ENCODE measurements at regions not wholly inside any gene's neighbourhood (a gene's known extent, or its start where the extent isn't known, plus 50 kb on each side); places are given as distances from the start of the nearest gene placed in this dataset.

DNA sequence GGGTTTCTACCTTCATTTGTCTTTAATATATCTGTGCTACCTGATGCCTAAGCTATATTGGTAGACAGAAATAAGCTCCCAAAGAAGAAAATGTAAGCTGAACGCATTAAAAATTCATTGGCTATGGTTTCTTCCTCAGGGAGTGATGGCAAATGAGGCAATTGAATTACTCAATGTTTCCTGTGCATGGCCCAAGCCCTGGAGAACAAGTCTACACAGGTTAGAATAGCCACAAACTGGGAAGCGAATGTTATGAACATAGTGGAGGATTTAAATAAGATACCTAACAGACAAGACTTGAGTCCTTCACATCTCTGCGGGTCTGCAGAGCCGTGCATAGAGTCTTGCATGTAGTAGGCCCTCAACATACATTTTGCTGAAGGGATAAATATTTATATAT is 350.3 kb downstream of the RWDD3 start:
- TF ChIP-seq, protein P1, sequence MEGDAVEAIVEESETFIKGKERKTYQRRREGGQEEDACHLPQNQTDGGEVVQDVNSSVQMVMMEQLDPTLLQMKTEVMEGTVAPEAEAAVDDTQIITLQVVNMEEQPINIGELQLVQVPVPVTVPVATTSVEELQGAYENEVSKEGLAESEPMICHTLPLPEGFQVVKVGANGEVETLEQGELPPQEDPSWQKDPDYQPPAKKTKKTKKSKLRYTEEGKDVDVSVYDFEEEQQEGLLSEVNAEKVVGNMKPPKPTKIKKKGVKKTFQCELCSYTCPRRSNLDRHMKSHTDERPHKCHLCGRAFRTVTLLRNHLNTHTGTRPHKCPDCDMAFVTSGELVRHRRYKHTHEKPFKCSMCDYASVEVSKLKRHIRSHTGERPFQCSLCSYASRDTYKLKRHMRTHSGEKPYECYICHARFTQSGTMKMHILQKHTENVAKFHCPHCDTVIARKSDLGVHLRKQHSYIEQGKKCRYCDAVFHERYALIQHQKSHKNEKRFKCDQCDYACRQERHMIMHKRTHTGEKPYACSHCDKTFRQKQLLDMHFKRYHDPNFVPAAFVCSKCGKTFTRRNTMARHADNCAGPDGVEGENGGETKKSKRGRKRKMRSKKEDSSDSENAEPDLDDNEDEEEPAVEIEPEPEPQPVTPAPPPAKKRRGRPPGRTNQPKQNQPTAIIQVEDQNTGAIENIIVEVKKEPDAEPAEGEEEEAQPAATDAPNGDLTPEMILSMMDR (IDR thresholded peaks at IDR 0.05) = no peak
- no peak for TF ChIP-seq POLR2A (IDR thresholded peaks at IDR 0.05)
- TF ChIP-seq POLR2AphosphoS5 (IDR thresholded peaks at IDR 0.05) = no peak
- TF ChIP-seq EP300 (IDR thresholded peaks at IDR 0.05) = no peak
- WGBS, 2 donors (ENCODE audit: low coverage in 1 of 2) = 68 to 92% methylated on average over 4 of the region's 4 CpGs
- no peak for ATAC-seq
- Histone ChIP-seq H3K9me3 (no peaks in the 10 kb centered on the region), H3K27me3 (no peaks in the 10 kb centered on the region), H3K36me3 (no peaks in the 10 kb centered on the region), H3K27ac (no peak overlapping the region), H3K4me1 (no peaks in the 10 kb centered on the region), H3K4me3 (no peak overlapping the region)

DNA sequence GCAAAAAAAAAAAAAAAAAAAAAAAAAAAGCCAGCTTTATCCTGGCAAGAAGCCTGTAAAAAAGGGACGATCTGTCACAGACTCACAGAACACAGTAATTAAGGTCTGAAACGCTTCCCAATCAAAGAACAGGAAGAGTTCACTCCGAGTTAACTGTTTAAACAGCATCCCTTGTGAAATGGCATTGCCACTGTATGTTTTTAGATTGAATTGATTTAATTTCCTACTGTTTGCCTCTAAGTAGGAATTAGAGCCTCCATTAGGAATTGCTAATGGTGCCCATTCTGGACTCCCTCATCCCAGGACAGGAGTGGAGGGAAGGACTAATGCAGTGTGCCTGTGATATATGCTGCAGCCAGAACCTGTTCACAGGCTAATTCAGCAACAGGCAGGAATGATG is 370.8 kb downstream of the RWDD3 start:
- Histone ChIP-seq H3K9me3 (no peaks in the 10 kb centered on the region), H3K4me3 (no peak overlapping the region), H3K36me3 (no peaks in the 10 kb centered on the region), H3K27ac (no peak overlapping the region), H3K4me1 (peaks cover 0 to 20% (median 0%) of the 10 kb centered on the region in 3 donors), H3K27me3 (no peaks in the 10 kb centered on the region)
- 4 to 12% methylated on average over 3 of the region's 3 CpGs for WGBS, 2 donors (ENCODE audit: low coverage in 1 of 2)
- no peak for TF ChIP-seq POLR2AphosphoS5 (IDR thresholded peaks at IDR 0.05)
- TF ChIP-seq POLR2A (IDR thresholded peaks at IDR 0.05) = no peak
- no peak for TF ChIP-seq EP300 (IDR thresholded peaks at IDR 0.05)
- TF ChIP-seq, protein P1 (IDR thresholded peaks at IDR 0.05) = no peak
- ATAC-seq = no peak

DNA sequence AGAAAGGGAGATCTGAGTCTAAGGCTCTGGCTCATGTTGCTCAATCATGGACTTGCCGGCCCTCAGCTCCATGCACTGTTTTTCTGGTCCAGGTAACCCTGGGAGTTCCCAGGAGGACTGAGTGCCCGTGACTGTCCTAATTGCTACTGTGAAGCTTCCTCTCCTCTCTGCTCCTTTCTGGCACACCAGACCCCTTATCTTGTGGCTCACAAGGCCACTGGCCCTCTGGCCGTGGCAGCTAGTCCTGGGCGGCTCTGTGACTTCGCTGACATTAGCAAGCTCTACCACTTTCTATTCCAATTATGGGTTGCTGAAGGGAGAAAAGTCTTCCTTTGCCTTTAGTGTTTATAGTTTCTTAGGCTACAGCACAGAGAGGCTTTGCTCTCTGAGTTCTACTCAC is 380.2 kb downstream of the RWDD3 start:
- 88 to 90% methylated on average over 2 to 4 of the region's 5 CpGs for WGBS, 2 donors (ENCODE audit: low coverage in 1 of 2)
- Histone ChIP-seq H3K36me3 (no peaks in the 10 kb centered on the region), H3K27me3 (no peaks in the 10 kb centered on the region)

DNA sequence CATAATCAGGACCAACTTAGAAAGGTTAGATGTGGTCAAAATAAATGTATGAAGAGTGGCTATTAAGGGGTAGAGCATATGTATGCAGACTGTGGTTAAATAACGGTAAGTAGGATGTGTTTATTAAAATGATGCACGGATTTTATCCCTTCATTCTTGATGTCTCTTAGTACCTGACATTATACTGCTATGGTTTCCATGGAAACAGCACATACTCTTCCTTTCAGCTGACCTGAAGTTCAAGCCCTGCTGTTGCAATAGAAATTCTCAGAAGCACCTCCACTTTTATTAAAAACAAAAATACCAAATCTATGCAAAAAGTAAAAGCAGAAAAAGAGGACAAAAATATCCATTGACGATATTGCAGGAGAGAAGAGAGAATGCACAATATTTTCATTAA is 381.4 kb downstream of the RWDD3 start:
- no peak overlapping the region for H3K27ac ChIP-seq
- no peak overlapping the region for H3K4me3 ChIP-seq
- no peak for ATAC-seq
- no peaks in the 10 kb centered on the region for H3K9me3 ChIP-seq
- WGBS, 2 donors (ENCODE audit: low coverage in 1 of 2) = 73 to 83% methylated on average over 2 to 3 of the region's 3 CpGs
- TF ChIP-seq POLR2AphosphoS5 (IDR thresholded peaks at IDR 0.05) (no peak), EP300 (IDR thresholded peaks at IDR 0.05) (no peak), POLR2A (IDR thresholded peaks at IDR 0.05) (no peak)
- TF ChIP-seq, protein P1 (IDR thresholded peaks at IDR 0.05) = no peak
- no peaks in the 10 kb centered on the region for H3K4me1 ChIP-seq
- H3K36me3 ChIP-seq = no peaks in the 10 kb centered on the region
- H3K27me3 ChIP-seq = no peaks in the 10 kb centered on the region

More for the DNA sequence above, 380.2 kb downstream of the RWDD3 start:
- TF ChIP-seq POLR2A (IDR thresholded peaks at IDR 0.05) = no peak
- no peak for TF ChIP-seq EP300 (IDR thresholded peaks at IDR 0.05)
- no peaks in the 10 kb centered on the region for H3K4me1 ChIP-seq
- no peaks in the 10 kb centered on the region for H3K9me3 ChIP-seq
- H3K27ac ChIP-seq = no peak overlapping the region
- ATAC-seq = no peak
- H3K4me3 ChIP-seq = no peak overlapping the region

DNA sequence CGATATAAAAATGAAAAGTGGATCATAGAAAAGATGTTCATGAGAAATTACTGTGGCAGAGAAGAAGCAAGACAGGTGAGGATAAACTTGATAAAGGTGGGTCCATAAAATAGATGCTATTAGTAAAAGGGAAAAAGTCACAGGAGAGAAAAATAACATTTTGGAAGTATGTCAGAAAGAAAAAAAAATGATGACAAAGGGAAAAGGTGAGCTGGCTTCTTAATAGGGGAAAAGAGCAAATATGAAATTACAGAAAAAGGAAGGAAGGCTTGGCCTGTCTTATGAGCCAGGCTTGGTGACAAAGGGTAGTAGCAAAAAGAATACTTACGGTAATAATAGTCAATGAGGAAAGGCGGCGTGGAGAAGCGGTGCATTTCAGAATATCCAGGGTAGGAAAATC is 386.1 kb downstream of the RWDD3 start:
- Histone ChIP-seq H3K36me3 (no peaks in the 10 kb centered on the region), H3K4me1 (no peaks in the 10 kb centered on the region), H3K27ac (no peak overlapping the region), H3K27me3 (no peaks in the 10 kb centered on the region), H3K4me3 (no peak overlapping the region), H3K9me3 (no peaks in the 10 kb centered on the region)
- WGBS, 2 donors (ENCODE audit: low coverage in 1 of 2) = 80 to 84% methylated on average over 4 to 5 of the region's 5 CpGs
- no peak for ATAC-seq
- TF ChIP-seq POLR2AphosphoS5 (IDR thresholded peaks at IDR 0.05) = no peak
- TF ChIP-seq POLR2A (IDR thresholded peaks at IDR 0.05) = no peak
- no peak for TF ChIP-seq EP300 (IDR thresholded peaks at IDR 0.05)

DNA sequence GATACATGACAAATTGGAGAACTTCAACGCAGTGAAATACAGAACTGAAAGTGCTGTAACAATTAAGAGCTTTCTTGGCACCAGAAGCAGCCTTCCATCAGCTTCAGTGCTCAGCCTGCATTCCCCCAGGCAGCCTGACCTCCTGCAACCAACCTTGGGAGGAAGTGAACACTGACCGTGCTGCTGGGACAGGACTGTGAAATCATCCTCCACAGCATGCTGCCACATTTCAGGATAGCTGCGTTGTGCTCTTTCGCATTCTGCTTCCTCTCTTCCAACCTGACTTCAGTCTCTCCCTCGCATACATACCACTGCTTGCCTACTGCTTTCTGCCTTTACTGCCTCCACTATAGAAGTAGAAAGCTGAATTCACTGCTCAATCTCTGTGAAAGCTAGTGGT is 388.6 kb downstream of the RWDD3 start:
- Histone ChIP-seq H3K9me3 (no peaks in the 10 kb centered on the region), H3K4me1 (no peaks in the 10 kb centered on the region), H3K36me3 (no peaks in the 10 kb centered on the region), H3K4me3 (no peak overlapping the region), H3K27me3 (no peaks in the 10 kb centered on the region), H3K27ac (no peak overlapping the region)
- no peak for ATAC-seq
- WGBS, 2 donors (ENCODE audit: low coverage in 1 of 2) = 30 to 81% methylated on average over 2 to 4 of the region's 5 CpGs
- no peak for TF ChIP-seq POLR2AphosphoS5 (IDR thresholded peaks at IDR 0.05)
- TF ChIP-seq EP300 (IDR thresholded peaks at IDR 0.05) = no peak
- TF ChIP-seq POLR2A (IDR thresholded peaks at IDR 0.05) = no peak
- TF ChIP-seq, protein P1 (IDR thresholded peaks at IDR 0.05) = no peak
